OCI-LY1 (cell line): ENCODE measurements at regions not wholly inside any gene's neighbourhood (a gene's known extent, or its start where the extent isn't known, plus 50 kb on each side); places are given as distances from the start of the nearest gene placed in this dataset.

Experiments
- EZH2 ChIP-seq: fragments of 200-600 bp; sonication (generic), shearing (Covaris generic); IDR thresholded peaks from 2 replicates; pipeline ENCODE4 v1.8.0; 2017; ENCODE audit warnings: borderline replicate concordance, mixed run types, mild to moderate bottlenecking, antibody characterized with exemption, low read length, moderate library complexity, mixed read lengths
- TF ChIP-seq, protein P1 (sequence below): fragments of 200-600 bp; sonication (generic), shearing (Covaris generic); IDR thresholded peaks from 2 replicates; pipeline ENCODE4 v1.5.1; 2017; ENCODE audit warnings: mild to moderate bottlenecking, antibody characterized with exemption, low read length, moderate library complexity, mixed read lengths

DNA sequence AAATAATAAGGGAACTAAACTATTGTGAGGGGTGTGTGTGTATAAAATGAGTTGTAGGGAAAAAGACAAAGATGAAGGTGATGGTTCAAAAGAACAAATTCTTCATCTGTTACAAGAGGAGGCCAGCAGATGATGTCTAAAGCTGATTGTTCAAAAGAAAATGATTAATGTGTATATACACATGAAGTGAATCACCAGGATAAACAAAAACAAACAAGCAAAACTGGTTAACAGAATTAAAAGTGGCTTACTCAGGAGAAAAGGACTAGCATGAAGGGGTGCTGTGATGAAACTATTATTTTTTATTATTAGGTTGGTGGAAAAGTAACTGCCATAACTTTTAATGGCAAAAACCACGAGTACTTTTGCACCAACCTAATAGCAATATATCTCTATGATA, 348.4 kb downstream of the BCL11B start:
- TF ChIP-seq, protein P1, sequence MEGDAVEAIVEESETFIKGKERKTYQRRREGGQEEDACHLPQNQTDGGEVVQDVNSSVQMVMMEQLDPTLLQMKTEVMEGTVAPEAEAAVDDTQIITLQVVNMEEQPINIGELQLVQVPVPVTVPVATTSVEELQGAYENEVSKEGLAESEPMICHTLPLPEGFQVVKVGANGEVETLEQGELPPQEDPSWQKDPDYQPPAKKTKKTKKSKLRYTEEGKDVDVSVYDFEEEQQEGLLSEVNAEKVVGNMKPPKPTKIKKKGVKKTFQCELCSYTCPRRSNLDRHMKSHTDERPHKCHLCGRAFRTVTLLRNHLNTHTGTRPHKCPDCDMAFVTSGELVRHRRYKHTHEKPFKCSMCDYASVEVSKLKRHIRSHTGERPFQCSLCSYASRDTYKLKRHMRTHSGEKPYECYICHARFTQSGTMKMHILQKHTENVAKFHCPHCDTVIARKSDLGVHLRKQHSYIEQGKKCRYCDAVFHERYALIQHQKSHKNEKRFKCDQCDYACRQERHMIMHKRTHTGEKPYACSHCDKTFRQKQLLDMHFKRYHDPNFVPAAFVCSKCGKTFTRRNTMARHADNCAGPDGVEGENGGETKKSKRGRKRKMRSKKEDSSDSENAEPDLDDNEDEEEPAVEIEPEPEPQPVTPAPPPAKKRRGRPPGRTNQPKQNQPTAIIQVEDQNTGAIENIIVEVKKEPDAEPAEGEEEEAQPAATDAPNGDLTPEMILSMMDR = no peak
- no peak for TF ChIP-seq EZH2
